NCI-H460 (cell line): ENCODE measurements at regions not wholly inside any gene's neighbourhood (a gene's known extent, or its start where the extent isn't known, plus 50 kb on each side); places are given as distances from the start of the nearest gene placed in this dataset.

Source experiments
- DNase-seq: peaks from one replicate; pipeline ENCODE4 v3.0.0-alpha.2; 2016; ENCODE audit warnings: low read depth; ENCODE audit errors: extremely low read depth

DNA sequence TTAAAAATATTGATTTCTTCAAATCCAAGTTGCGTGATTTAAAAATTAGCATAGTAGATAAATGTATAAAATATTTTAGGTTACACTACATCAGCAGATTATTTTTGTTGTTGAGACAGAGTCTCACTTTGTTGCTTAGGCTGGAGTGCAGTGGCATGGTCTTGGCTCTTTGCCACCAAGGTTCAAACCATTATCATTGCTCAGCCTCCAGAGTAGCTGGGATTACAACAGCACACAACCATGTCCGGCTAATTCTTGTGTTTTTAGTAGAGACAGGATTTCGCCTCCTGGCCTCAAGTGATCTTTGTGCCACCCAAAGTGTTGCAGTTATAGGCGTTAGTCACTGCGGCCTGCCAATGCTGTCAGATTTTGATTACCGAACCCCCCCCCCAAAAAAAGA lies 1390.5 kb upstream of the TENM3 start:
- DNase-seq, result no peak

DNA sequence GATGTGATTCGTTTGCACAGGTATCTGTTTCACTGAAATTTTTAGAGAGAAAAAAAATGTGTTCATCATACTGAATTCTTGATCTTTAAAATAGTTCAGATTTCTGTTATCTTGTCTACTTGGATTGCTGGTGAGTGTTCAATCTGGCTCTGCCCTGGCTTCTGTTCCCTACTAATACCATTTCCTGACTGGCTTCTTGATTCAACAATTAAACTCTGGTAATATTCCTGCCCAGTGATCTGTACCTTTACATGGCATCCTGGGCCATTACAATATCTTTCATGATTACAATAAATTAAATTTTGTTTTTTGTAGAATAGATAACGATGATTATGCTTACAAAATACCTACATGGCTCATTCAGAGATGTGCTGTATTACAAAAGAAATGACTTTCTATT lies 1388.0 kb upstream of the TENM3 start:
- DNase-seq, result no peak

DNA sequence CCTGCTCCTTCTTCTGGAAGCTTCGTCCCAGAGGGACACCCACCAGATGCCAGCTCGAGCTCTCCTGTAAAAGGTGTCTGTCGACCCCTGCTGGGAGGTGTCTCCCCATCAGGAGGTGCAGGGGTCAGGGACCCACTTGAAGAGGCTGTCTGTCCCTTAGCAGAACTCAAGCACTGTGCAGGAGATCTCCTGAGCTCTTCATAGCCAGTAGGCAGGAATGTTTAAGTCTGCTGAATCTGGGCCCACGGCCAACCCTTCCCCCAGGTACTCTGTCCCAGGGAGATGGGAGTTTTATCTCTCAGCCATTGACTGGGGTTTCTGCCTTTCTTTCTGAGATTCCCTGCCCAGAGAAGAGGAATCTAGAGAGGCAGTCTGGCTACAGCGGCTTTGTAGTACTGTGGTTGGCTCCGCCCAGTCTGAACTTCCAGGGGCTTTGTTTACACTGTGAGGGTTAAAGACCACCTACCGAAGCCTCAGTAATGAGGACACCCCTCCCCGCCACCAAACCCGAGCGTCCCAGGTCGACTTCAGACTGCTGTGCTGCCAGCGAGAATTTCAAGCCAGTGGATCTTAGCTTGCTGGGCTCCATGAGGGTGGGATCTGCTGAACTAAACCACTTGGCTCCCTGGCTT lies 1383.0 kb upstream of the TENM3 start:
- DNase-seq, result no peak

DNA sequence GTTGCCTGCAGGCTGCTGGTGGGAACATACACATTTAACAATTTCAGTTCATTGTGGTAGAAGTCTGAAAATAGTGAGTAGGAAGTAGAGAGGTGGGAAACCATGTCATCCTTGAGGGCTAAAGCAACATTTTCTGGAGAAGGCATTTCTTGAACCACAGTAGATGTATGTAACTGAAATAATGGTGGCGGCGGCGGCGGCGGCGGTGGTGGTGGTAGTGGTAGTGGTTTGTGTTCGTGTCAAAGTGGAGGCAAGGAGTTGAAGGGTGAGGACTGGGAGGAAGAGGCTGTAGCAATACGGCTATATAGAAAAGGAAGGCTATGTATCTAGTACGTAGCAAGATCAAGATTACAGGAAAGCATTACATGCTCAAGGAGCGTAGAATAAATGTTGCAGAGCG lies 1381.6 kb upstream of the TENM3 start:
- no peak for DNase-seq

DNA sequence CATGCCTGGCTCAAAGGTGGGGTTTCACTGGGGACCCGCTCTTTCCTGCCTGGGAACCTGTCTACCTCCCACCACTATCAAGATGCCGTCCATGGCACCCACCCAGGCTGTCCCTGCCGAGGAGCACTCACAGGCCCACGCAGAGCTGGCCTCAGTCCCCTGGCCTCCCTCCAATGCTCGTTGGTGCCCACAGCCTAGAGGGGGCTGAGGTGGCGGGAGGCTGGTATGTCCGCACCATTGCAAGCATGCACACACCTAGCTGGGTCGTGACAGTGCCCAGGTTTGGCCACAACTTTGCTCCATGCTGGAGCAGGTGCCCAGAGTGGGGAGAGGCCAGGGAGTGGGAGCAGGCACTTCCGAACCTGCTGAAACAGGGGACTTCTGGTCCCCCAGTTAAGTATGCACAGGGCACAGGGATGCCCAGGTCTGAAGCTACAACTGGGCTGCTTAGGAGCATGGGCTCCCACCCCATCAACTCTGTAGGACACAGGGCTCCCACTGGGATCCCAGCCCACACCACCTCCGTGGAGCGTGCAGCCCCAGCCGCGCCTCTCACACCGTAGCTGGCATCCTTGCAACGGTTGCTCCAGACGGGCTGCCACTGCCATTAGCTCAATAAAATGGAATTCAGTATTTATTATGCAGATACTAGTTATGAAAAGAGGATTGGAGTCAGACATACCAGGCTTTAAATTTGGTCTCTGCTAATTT lies 1376.1 kb upstream of the TENM3 start:
- no peak for DNase-seq

DNA sequence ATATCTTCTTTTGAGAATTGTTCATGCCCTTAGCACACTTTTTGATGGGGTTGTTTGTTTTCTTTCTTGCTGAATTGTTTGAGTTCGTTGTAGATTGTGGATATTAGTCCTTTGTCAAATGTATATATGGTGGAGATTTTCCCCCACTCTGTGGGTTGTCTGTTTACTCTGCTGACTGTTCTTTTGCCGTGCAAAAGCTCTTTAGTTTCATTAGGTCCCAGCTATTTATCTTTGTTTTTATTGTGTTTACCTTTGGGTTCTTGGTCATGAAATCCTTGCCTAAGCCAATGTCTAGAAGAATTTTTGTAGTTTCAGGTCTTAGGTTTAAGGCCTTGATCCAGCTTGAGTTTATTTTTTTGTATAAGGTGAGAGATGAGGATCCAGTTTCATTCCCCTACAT lies 1372.6 kb upstream of the TENM3 start:
- no peak for DNase-seq

DNA sequence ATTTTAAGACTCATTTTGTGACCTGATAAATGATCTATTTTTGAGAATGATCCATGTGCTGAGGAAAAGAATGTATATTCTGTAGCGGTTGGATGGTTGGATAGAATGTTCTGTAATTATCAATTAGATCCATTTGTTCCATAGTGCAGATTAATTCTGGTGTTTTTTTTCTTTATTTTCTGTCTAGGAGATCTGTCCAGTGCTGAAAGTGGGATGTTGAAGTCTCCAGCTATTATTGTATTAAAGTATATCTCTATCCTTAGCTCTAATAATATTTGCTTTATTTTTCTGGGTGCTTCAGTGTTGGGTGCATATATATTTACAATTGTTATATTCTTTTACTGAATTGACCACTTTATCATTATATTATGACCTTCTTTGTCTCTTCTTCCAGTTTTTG lies 1344.9 kb upstream of the TENM3 start:
- DNase-seq, result no peak

DNA sequence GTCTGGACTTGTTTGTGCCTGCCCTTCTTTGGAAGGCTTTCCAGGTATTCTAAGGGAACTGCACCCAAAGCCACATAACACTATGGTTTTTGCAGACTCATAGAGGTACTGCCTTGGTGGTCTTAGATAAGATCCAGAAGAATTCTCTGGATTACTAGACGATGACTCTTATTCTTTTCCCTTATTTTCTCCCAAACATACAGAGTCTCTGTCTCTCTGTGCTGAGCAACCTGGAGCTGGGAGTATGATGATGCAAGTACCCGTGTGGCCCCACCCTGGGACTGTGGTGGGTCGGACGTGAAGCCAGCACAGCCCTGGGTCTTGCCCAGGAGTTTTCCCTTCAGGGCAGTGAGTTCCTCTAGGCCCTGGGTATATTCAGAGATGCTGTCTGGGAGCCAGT lies 1342.4 kb upstream of the TENM3 start:
- no peak for DNase-seq

DNA sequence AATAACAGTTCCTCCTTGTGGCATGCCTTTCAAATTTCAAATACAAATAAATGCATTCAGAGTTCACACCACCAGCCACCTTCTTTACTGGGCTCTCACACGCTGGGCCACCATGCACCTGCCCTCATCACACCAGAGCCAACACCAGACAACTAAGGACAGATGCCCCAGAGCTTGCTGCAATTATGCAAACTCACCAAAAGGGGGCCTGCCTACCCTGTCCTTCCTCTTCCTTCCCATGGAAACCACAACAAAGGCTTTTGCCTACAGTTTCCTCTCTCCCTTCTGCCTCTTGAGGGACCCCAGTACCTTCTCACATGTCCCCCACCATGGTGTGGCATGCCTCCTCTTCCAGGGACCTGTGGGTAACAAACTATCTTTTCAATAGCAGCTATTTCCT lies 1333.9 kb upstream of the TENM3 start:
- DNase-seq, result no peak

DNA sequence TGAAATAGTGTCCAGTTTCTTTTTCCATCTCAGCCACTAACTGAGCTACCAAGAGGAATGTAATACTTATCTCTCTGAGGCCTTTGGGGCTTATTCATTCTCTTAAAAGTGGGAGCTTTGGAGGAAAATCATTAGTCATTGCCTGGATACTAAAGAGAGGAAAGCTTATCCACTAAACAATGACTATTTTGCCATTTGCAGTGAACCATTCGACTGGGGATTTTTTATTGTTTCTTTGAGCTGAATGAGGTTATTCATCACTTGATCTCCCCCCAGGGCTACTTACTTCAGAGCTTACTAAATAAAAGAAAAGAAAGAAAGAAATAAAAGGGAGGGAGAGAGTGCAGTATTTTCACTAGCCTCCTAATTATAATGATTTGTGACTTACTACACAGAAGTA lies 1329.5 kb upstream of the TENM3 start:
- no peak for DNase-seq

DNA sequence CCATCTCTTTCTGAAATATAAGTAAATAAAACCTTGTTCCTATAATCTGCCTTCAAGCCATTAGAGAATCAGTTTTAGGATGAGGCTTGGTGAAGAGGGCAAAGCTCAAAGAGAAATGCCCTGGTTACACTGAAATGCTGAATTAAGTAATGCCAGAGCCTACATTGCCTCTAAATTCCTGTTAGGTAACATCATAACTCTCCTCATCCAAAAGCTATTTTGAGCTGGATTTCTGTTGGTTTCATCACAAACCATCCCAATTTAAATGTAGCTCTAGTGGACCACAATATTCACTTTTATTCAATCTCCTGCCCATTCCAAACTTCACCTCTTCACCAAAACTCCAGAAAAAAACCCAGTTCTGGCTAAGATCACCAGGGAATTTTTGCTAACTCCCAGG lies 1319.7 kb upstream of the TENM3 start:
- DNase-seq, result peak; percentile 9

DNA sequence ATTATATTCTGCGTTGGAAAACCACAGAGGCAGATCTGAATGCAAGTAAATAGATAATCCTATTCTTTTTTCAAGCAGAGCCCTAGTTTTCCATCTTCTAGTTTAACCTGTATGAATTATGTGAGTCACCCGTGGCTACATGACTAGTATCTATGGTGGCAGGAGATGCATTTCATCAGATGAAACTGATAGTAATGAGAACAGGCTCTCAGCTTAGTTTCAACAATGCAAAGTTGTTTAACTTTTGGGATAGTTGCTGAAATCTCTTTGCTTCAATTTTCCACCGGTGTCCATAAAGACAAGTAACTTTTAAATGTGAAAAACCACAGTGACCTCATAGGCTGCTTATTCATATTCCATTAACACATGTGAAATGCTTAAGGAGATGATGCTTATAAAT lies 1317.4 kb upstream of the TENM3 start:
- no peak for DNase-seq

GRCh38 chr4:180926277-180926676 lies 1316.9 kb upstream of the TENM3 start:
- DNase-seq, result no peak

GRCh38 chr4:180932370-180933001 lies 1310.7 kb upstream of the TENM3 start:
- DNase-seq, result no peak

GRCh38 chr4:180937083-180937482 lies 1306.1 kb upstream of the TENM3 start:
- no peak for DNase-seq

- no peak for DNase-seq
Observed at GRCh38 chr4:180940680-180941079, 1302.5 kb upstream of the TENM3 start.

GRCh38 chr4:180942367-180942916 lies 1300.8 kb upstream of the TENM3 start:
- DNase-seq, result no peak

GRCh38 chr4:180946188-180946587 lies 1297.0 kb upstream of the TENM3 start:
- DNase-seq, result no peak

- no peak for DNase-seq
Observed at GRCh38 chr4:180947425-180947824, 1295.8 kb upstream of the TENM3 start.

- no peak for DNase-seq
Observed at GRCh38 chr4:180949424-180950213, 1293.6 kb upstream of the TENM3 start.

DNA sequence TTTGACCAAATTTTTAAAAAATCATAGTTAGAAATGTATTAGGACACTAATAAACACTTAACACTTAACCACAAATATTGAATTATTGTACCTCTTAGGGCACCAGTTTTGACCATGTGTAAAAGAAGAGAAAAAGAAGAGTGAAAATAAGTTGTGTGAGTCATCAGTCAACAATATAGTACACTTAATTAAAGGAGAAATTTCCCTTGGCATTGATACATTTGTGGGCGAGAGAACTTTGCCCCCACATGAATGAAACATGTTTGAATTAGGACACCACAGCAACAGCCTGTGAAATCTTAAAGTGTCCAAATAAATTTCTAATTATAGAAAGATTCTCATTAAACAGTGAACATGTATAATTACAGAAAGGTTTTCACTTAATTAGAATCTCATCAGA lies 1292.8 kb upstream of the TENM3 start:
- no peak for DNase-seq
